HG03103 (cell line): ENCODE measurements at regions not wholly inside any gene's neighbourhood (a gene's known extent, or its start where the extent isn't known, plus 50 kb on each side); places are given as distances from the start of the nearest gene placed in this dataset.

ENCODE experiments used
- ATAC-seq: cut with Tn5 transposase; IDR thresholded peaks from one replicate; pipeline ENCODE4 v1.9.1; 2021; ENCODE audit warnings: low read depth; ENCODE audit not compliant: unreplicated experiment

DNA sequence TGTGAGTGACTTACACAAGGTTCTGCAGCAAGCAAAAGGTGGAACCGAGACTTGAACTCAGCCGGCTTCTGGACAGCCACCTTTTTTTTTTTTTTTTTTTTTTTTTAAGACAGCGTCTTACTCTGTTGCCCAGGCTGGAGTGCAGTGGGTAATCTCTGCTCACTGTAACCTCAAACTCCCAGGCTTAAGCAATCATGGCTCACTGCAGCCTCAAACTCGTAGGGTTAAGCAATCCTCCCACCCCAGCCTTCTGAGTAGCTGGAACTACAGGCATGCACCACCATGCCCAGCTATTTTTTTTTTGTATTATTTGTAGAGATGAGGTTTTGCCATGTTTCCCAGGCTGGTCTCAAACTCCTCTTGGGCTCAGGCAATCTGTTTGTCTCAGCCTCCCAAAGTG lies 55.2 kb upstream of the GOT2 start:
- ATAC-seq = no peak
